ENCODE measurements at regions not wholly inside any gene's neighbourhood (a gene's known extent, or its start where the extent isn't known, plus 50 kb on each side); places are given as distances from the start of the nearest gene placed in this dataset.
"Not testable (repeated sequence)": the region's sequence is repeated elsewhere in the genome, so short reads cannot be mapped to it uniquely, and the experiment has no call there.

- not testable (repeated sequence) for DNase-seq (ENCODE audit: low spot score)
Observed at GRCh38 chr16:51977506-51977905, 569.4 kb downstream of the TOX3 start.

- DNase-seq (ENCODE audit: low spot score), result peak; percentile 17
Observed at GRCh38 chr16:51971184-51971583, 575.8 kb downstream of the TOX3 start.

GRCh38 chr16:51968749-51969148 lies 578.2 kb downstream of the TOX3 start:
- DNase-seq (ENCODE audit: low spot score), result no peak

GRCh38 chr16:51967646-51968045 lies 579.3 kb downstream of the TOX3 start:
- DNase-seq (ENCODE audit: low spot score), result no peak

GRCh38 chr16:51960931-51961330 lies 586.0 kb downstream of the TOX3 start:
- no peak for DNase-seq (ENCODE audit: low spot score)

- DNase-seq (ENCODE audit: low spot score), result no peak
Observed at GRCh38 chr16:51953286-51953985, 593.5 kb downstream of the TOX3 start.

GRCh38 chr16:51952500-51952899 lies 594.4 kb downstream of the TOX3 start:
- DNase-seq (ENCODE audit: low spot score), result no peak

GRCh38 chr16:51951668-51952298 lies 595.2 kb downstream of the TOX3 start:
- DNase-seq (ENCODE audit: low spot score), result no peak

- DNase-seq (ENCODE audit: low spot score), result no peak
Observed at GRCh38 chr16:51950118-51950780, 596.7 kb downstream of the TOX3 start.

- no peak for DNase-seq (ENCODE audit: low spot score)
Observed at GRCh38 chr16:51949282-51949681, 597.7 kb downstream of the TOX3 start.

- no peak for DNase-seq (ENCODE audit: low spot score)
Observed at GRCh38 chr16:51941412-51941811, 605.5 kb downstream of the TOX3 start.

- no peak for DNase-seq (ENCODE audit: low spot score)
Observed at GRCh38 chr16:51940183-51940582, 606.8 kb downstream of the TOX3 start.

- no peak for DNase-seq (ENCODE audit: low spot score)
Observed at GRCh38 chr16:51939378-51939871, 607.5 kb downstream of the TOX3 start.

GRCh38 chr16:51938861-51939260 lies 608.1 kb downstream of the TOX3 start:
- DNase-seq (ENCODE audit: low spot score), result no peak

GRCh38 chr16:51937771-51938170 lies 609.2 kb downstream of the TOX3 start:
- no peak for DNase-seq (ENCODE audit: low spot score)

- no peak for DNase-seq (ENCODE audit: low spot score)
Observed at GRCh38 chr16:51936846-51937245, 610.1 kb downstream of the TOX3 start.

- DNase-seq (ENCODE audit: low spot score), result no peak
Observed at GRCh38 chr16:51932317-51932716, 614.6 kb downstream of the TOX3 start.

- no peak for DNase-seq (ENCODE audit: low spot score)
Observed at GRCh38 chr16:51931653-51932052, 615.3 kb downstream of the TOX3 start.

- no peak for DNase-seq (ENCODE audit: low spot score)
Observed at GRCh38 chr16:51924744-51925143, 622.2 kb downstream of the TOX3 start.

GRCh38 chr16:51922476-51922875 lies 624.5 kb downstream of the TOX3 start:
- no peak for DNase-seq (ENCODE audit: low spot score)

GRCh38 chr16:51919736-51920135 lies 627.2 kb downstream of the TOX3 start:
- DNase-seq (ENCODE audit: low spot score), result no peak

GRCh38 chr16:51916814-51917213 lies 630.1 kb downstream of the TOX3 start:
- DNase-seq (ENCODE audit: low spot score), result no peak

GRCh38 chr16:51916231-51916630 lies 630.7 kb downstream of the TOX3 start:
- no peak for DNase-seq (ENCODE audit: low spot score)

Measured in RKO (cell line).